Activated CD4-positive, alpha-beta memory T cell treated with anti-CD3 and anti-CD28 coated beads, Interleukin-2, amount 10 ng/mL, durations not matched to agents 7 days and 5 days (primary cell): ENCODE measurements at regions not wholly inside any gene's neighbourhood (a gene's known extent, or its start where the extent isn't known, plus 50 kb on each side); places are given as distances from the start of the nearest gene placed in this dataset.

ENCODE experiments used
- CTCF ChIA-PET: fragments of 350-600 bp; sonication (Branson Sonifier 250); formaldehyde crosslinking; loops from one replicate; lab custom pipeline; 2021; ENCODE audit warnings: antibody characterized with exemption, inconsistent platforms; lab: Charles Lee
- POLR2A ChIA-PET: fragments of 350-600 bp; sonication (Branson Sonifier 250); formaldehyde crosslinking; loops from one replicate; lab custom pipeline; 2021; ENCODE audit warnings: antibody characterized with exemption; lab: Charles Lee
- DNase-seq: peaks from one replicate; pipeline ENCODE4 v3.0.0-alpha.2; 2020
- H3K27ac Mint-ChIP-seq: one replicate; pipeline ENCODE4 v1.8.0; 2021; ENCODE audit warnings: mild to moderate bottlenecking, mixed read lengths
- H3K27me3 Mint-ChIP-seq: one replicate; pipeline ENCODE4 v1.8.0; 2021; ENCODE audit warnings: mixed read lengths
- H3K36me3 Mint-ChIP-seq: one replicate; pipeline ENCODE4 v1.8.0; 2021; ENCODE audit warnings: low read depth, mixed read lengths
- H3K4me1 Mint-ChIP-seq: one replicate; pipeline ENCODE4 v1.8.0; 2021; ENCODE audit warnings: mixed read lengths
- H3K4me3 Mint-ChIP-seq: one replicate; pipeline ENCODE4 v1.8.0; 2021; ENCODE audit warnings: mild to moderate bottlenecking, mixed read lengths
- H3K9me3 Mint-ChIP-seq: one replicate; pipeline ENCODE4 v1.8.0; 2021; ENCODE audit warnings: mixed read lengths

- DNase-seq: no peak
- no peaks in the 10 kb centered on the region for H3K36me3 Mint-ChIP-seq
- H3K9me3 Mint-ChIP-seq: no peaks in the 10 kb centered on the region
- no peaks in the 10 kb centered on the region for H3K4me1 Mint-ChIP-seq
- no peak overlapping the region for H3K4me3 Mint-ChIP-seq
- ChIA-PET POLR2A (no interaction called here), CTCF (no interaction called here)
- no peaks in the 10 kb centered on the region for H3K27me3 Mint-ChIP-seq
- H3K27ac Mint-ChIP-seq: no peak overlapping the region
These were observed 379.1 kb upstream of the TEX13C start for GRCh38 chrX:124940531-124940930.

- Mint-ChIP-seq H3K4me3 (no peak overlapping the region), H3K36me3 (no peaks in the 10 kb centered on the region), H3K9me3 (no peaks in the 10 kb centered on the region), H3K4me1 (no peaks in the 10 kb centered on the region), H3K27ac (no peak overlapping the region), H3K27me3 (no peaks in the 10 kb centered on the region)
- ChIA-PET POLR2A (no interaction called here), CTCF (no interaction called here)
- DNase-seq: no peak
These were observed 365.3 kb upstream of the TEX13C start for GRCh38 chrX:124954402-124954801.

- Mint-ChIP-seq H3K9me3 (no peaks in the 10 kb centered on the region), H3K27me3 (no peaks in the 10 kb centered on the region), H3K36me3 (no peaks in the 10 kb centered on the region), H3K27ac (no peak overlapping the region), H3K4me1 (no peaks in the 10 kb centered on the region), H3K4me3 (no peak overlapping the region)
- ChIA-PET CTCF (no interaction called here), POLR2A (no interaction called here)
- no peak for DNase-seq
These were observed 359.2 kb upstream of the TEX13C start for GRCh38 chrX:124960454-124960853.

- Mint-ChIP-seq H3K4me3 (no peak within 1 kb of the TSS), H3K36me3 (no peaks in the 10 kb centered on the region), H3K27ac (no peak within 1 kb of the TSS), H3K4me1 (no peaks in the 10 kb centered on the region), H3K27me3 (peaks cover 1% of the 10 kb centered on the region), H3K9me3 (no peaks in the 10 kb centered on the region)
- DNase-seq: no peak
- CTCF ChIA-PET: no interaction called here
- POLR2A ChIA-PET: no interaction called here
These were observed 356.0 kb upstream of the TEX13C start, which contains the start of gene TENM1 for GRCh38 chrX:124963717-124964116. TENM1 (minus strand) TSS chrX:124963817.

GRCh38 chrX:124975456-124975855 lies 344.2 kb upstream of the TEX13C start:
- no peak for DNase-seq
- Mint-ChIP-seq H3K27me3 (no peaks in the 10 kb centered on the region), H3K9me3 (no peaks in the 10 kb centered on the region), H3K27ac (no peak overlapping the region), H3K4me3 (no peak overlapping the region), H3K36me3 (no peaks in the 10 kb centered on the region), H3K4me1 (no peaks in the 10 kb centered on the region)
- POLR2A ChIA-PET: no interaction called here
- CTCF ChIA-PET: no interaction called here

- Mint-ChIP-seq H3K9me3 (no peaks in the 10 kb centered on the region), H3K36me3 (no peaks in the 10 kb centered on the region), H3K27ac (no peak overlapping the region), H3K27me3 (no peaks in the 10 kb centered on the region), H3K4me3 (no peak overlapping the region), H3K4me1 (no peaks in the 10 kb centered on the region)
- no peak for DNase-seq
- ChIA-PET CTCF (no interaction called here), POLR2A (no interaction called here)
These were observed 338.3 kb upstream of the TEX13C start for GRCh38 chrX:124981420-124981819.

GRCh38 chrX:124984140-124984813 lies 335.4 kb upstream of the TEX13C start:
- Mint-ChIP-seq H3K4me1 (no peaks in the 10 kb centered on the region), H3K27ac (no peak overlapping the region), H3K9me3 (no peaks in the 10 kb centered on the region), H3K36me3 (no peaks in the 10 kb centered on the region), H3K4me3 (no peak overlapping the region), H3K27me3 (no peaks in the 10 kb centered on the region)
- ChIA-PET CTCF (no interaction called here), POLR2A (no interaction called here)
- no peak for DNase-seq

- CTCF ChIA-PET: no interaction called here
- H3K4me1 Mint-ChIP-seq: no peaks in the 10 kb centered on the region
- H3K27me3 Mint-ChIP-seq: no peaks in the 10 kb centered on the region
These were observed 333.4 kb upstream of the TEX13C start for GRCh38 chrX:124986284-124986683.

GRCh38 chrX:124993735-124994134 lies 325.9 kb upstream of the TEX13C start:
- Mint-ChIP-seq H3K4me1 (peaks cover 2% of the 10 kb centered on the region), H3K9me3 (no peaks in the 10 kb centered on the region), H3K27me3 (no peaks in the 10 kb centered on the region), H3K36me3 (no peaks in the 10 kb centered on the region), H3K27ac (no peak overlapping the region), H3K4me3 (no peak overlapping the region)
- ChIA-PET POLR2A (no interaction called here), CTCF (no interaction called here)
- DNase-seq: no peak

More at GRCh38 chrX:124986284-124986683, 333.4 kb upstream of the TEX13C start:
- Mint-ChIP-seq H3K9me3 (no peaks in the 10 kb centered on the region), H3K36me3 (no peaks in the 10 kb centered on the region), H3K4me3 (no peak overlapping the region), H3K27ac (no peak overlapping the region)
- POLR2A ChIA-PET: no interaction called here
- DNase-seq: no peak

- CTCF ChIA-PET: no interaction called here
- Mint-ChIP-seq H3K27ac (no peak overlapping the region), H3K4me3 (no peak overlapping the region), H3K4me1 (peaks cover 2% of the 10 kb centered on the region), H3K9me3 (no peaks in the 10 kb centered on the region), H3K27me3 (no peaks in the 10 kb centered on the region), H3K36me3 (no peaks in the 10 kb centered on the region)
- no peak for DNase-seq
- POLR2A ChIA-PET: no interaction called here
These were observed 325.3 kb upstream of the TEX13C start for GRCh38 chrX:124994404-124994803.

GRCh38 chrX:125003746-125004446 lies 315.8 kb upstream of the TEX13C start:
- Mint-ChIP-seq H3K9me3 (peaks cover 2% of the 10 kb centered on the region), H3K4me1 (peaks cover 19% of the 10 kb centered on the region), H3K36me3 (no peaks in the 10 kb centered on the region), H3K27me3 (no peaks in the 10 kb centered on the region), H3K4me3 (no peak overlapping the region), H3K27ac (no peak overlapping the region)
- DNase-seq: peak; percentile 16
- CTCF ChIA-PET: no interaction called here
- POLR2A ChIA-PET: no interaction called here

- H3K4me1 Mint-ChIP-seq: peaks cover 19% of the 10 kb centered on the region
These were observed 314.9 kb upstream of the TEX13C start for GRCh38 chrX:125004799-125005198.

GRCh38 chrX:125005863-125006262 lies 313.8 kb upstream of the TEX13C start:
- Mint-ChIP-seq H3K9me3 (peaks cover 2% of the 10 kb centered on the region), H3K4me3 (no peak overlapping the region), H3K36me3 (no peaks in the 10 kb centered on the region), H3K27me3 (no peaks in the 10 kb centered on the region), H3K4me1 (peaks cover 19% of the 10 kb centered on the region), H3K27ac (no peak overlapping the region)
- ChIA-PET POLR2A (no interaction called here), CTCF (no interaction called here)
- no peak for DNase-seq

More at GRCh38 chrX:125004799-125005198, 314.9 kb upstream of the TEX13C start:
- H3K9me3 Mint-ChIP-seq: peaks cover 2% of the 10 kb centered on the region
- ChIA-PET POLR2A (no interaction called here), CTCF (no interaction called here)
- DNase-seq: no peak
- no peaks in the 10 kb centered on the region for H3K27me3 Mint-ChIP-seq
- no peaks in the 10 kb centered on the region for H3K36me3 Mint-ChIP-seq
- no peak overlapping the region for H3K27ac Mint-ChIP-seq
- no peak overlapping the region for H3K4me3 Mint-ChIP-seq

- POLR2A ChIA-PET: no interaction called here
- Mint-ChIP-seq H3K4me1 (peaks cover 19% of the 10 kb centered on the region), H3K27me3 (no peaks in the 10 kb centered on the region), H3K27ac (no peak overlapping the region), H3K4me3 (no peak overlapping the region), H3K9me3 (peaks cover 2% of the 10 kb centered on the region), H3K36me3 (no peaks in the 10 kb centered on the region)
- CTCF ChIA-PET: no interaction called here
- no peak for DNase-seq
These were observed 313.0 kb upstream of the TEX13C start for GRCh38 chrX:125006704-125007103.
